K562 (cell line): ENCODE measurements at regions not wholly inside any gene's neighbourhood (a gene's known extent, or its start where the extent isn't known, plus 50 kb on each side); places are given as distances from the start of the nearest gene placed in this dataset.

Source experiments
- ATAC-seq: fragments of 200-7000 bp; cut with Tn5 transposase; 3 replicates; pipeline ENCODE4 v1.9.1; 2020; ENCODE audit warnings: moderate library complexity
- BruUV-seq: library from RNA; stranded (reverse); fragments of 400-500 nt; replicated peaks from 2 replicates; lab custom pipeline; 2021; lab: Mats Ljungman, UMichigan
- CTCF ChIA-PET: fragments of 300-600 bp; formaldehyde crosslinking; extraction: SDS; loops from one replicate; lab custom pipeline; 2021; ENCODE audit warnings: low intra/inter-chr PET ratio; lab: Yijun Ruan, JAX
- POLR2A ChIA-PET: fragments of 300-600, 350-650 bp; sonication (Branson Sonifier 250); formaldehyde crosslinking; extraction: SDS; loops from one replicate; lab custom pipeline; 2021; ENCODE audit warnings: antibody characterized with exemption, inconsistent platforms; lab: Yijun Ruan, JAX
- DNase-seq, 4 experiments: peaks; one replicate each; pipeline versions ENCODE4 v3.0.0 to v3.0.0-alpha.2; 2011 to 2018; ENCODE audit warnings: low spot score in 3 of 4, mixed read lengths in 3 of 4; ENCODE audit errors: extremely low read depth in 1 of 4
- FAIRE-seq: peaks from 2 replicates; lab custom pipeline; 2011; peaks lifted over from hg19 to GRCh38; lab: Jason Lieb, UNC
- H2AFZ ChIP-seq: 2 replicates; pipeline ENCODE4 v1.6.0; 2011; ENCODE audit warnings: low read depth, low read length, control low read depth, inconsistent platforms
- H3K27ac ChIP-seq: fragments of 200-600 bp; 3 replicates; pipeline ENCODE4 v1.8.0; 2011; ENCODE audit warnings: low read depth, mild to moderate bottlenecking, control low read depth, inconsistent platforms, low read length, moderate library complexity, mixed read lengths; ENCODE audit errors: extremely low read depth
- H3K27me3 ChIP-seq, 2 experiments: fragments of 300-600 bp in 1 of 2; 2 replicates in 1 of 2; 3 replicates in 1 of 2; pipeline versions ENCODE4 v1.6.0 to v1.8.0; 2011; ENCODE audit warnings: inconsistent platforms in 2 of 2, low read length in 2 of 2, mild to moderate bottlenecking in 1 of 2, mixed read lengths in 1 of 2, moderate library complexity in 1 of 2; ENCODE audit not compliant: control insufficient read depth in 2 of 2, insufficient read depth in 2 of 2
- H3K36me3 ChIP-seq: fragments of 300-600 bp; 3 replicates; pipeline ENCODE4 v1.8.0; 2011; ENCODE audit warnings: mild to moderate bottlenecking, low read length, inconsistent platforms; ENCODE audit not compliant: control insufficient read depth, insufficient read depth
- H3K4me1 ChIP-seq, 2 experiments: fragments of 200-600 bp in 1 of 2; replicated peaks in 1 of 2; 2 replicates in 1 of 2; 3 replicates in 1 of 2; pipeline versions ENCODE4 v1.5.1 to v1.8.0; 2011; ENCODE audit warnings: inconsistent platforms in 2 of 2, low read length in 2 of 2, mild to moderate bottlenecking in 1 of 2, mixed read lengths in 1 of 2, moderate library complexity in 1 of 2; ENCODE audit not compliant: control insufficient read depth in 2 of 2, insufficient read depth in 2 of 2
- H3K4me2 ChIP-seq: 2 replicates; pipeline ENCODE4 v1.6.1; 2011; ENCODE audit warnings: low read length, control low read depth, inconsistent platforms, mixed read lengths; ENCODE audit not compliant: insufficient read depth
- H3K4me3 ChIP-seq: fragments of 200-600 bp; sonication (generic), shearing (Covaris generic); 2 replicates; pipeline ENCODE4 v1.5.1; 2016; ENCODE audit warnings: control low read depth, inconsistent platforms
- H3K79me2 ChIP-seq: fragments of 200-600 bp; 3 replicates; pipeline ENCODE4 v1.8.0; 2011; ENCODE audit warnings: low read length, inconsistent platforms; ENCODE audit not compliant: control insufficient read depth, insufficient read depth
- H3K9ac ChIP-seq, 2 experiments: 2 replicates each; pipeline versions ENCODE4 v1.6.0 to v1.6.1; 2011; ENCODE audit warnings: low read depth in 2 of 2, low read length in 2 of 2, control low read depth in 1 of 2, inconsistent platforms in 1 of 2, mild to moderate bottlenecking in 1 of 2, mixed read lengths in 1 of 2; ENCODE audit not compliant: insufficient read depth in 1 of 2
- H3K9me1 ChIP-seq: one replicate; pipeline ENCODE4 v1.6.0; 2011; ENCODE audit warnings: inconsistent platforms, mild to moderate bottlenecking, low read length, moderate library complexity; ENCODE audit not compliant: control insufficient read depth, insufficient read depth
- H3K9me3 ChIP-seq: replicated peaks from 2 replicates; pipeline ENCODE4 v1.5.1; 2011; ENCODE audit warnings: low read depth, low read length, inconsistent platforms; ENCODE audit not compliant: control insufficient read depth, insufficient read depth
- H4K20me1 ChIP-seq: replicated peaks from 2 replicates; pipeline ENCODE4 v1.6.1; 2011; ENCODE audit warnings: low read length, inconsistent platforms, mixed read lengths; ENCODE audit not compliant: control insufficient read depth, insufficient read depth
- E2F6 ChIP-seq, 2 experiments: IDR thresholded peaks; 2 replicates each; pipeline ENCODE4 v1.6.1; 2011; ENCODE audit warnings: borderline replicate concordance in 1 of 2, control low read depth in 1 of 2, low read depth in 1 of 2, low read length in 1 of 2, mild to moderate bottlenecking in 1 of 2, mixed read lengths in 1 of 2, moderate library complexity in 1 of 2; ENCODE audit not compliant: insufficient read depth in 1 of 2, insufficient read length in 1 of 2, poor library complexity in 1 of 2, severe bottlenecking in 1 of 2; ENCODE audit errors: extremely low read depth in 1 of 2
- HDGF ChIP-seq: fragments of 450-650 bp; IDR thresholded peaks from 2 replicates; pipeline ENCODE4 v1.6.1; 2016
- PATZ1 ChIP-seq: fragments of 250-450 bp; sonication (Bioruptor Pico); IDR thresholded peaks from 2 replicates; pipeline ENCODE4 v1.5.0; 2020; ENCODE audit warnings: mild to moderate bottlenecking, borderline replicate concordance
- RBM25 ChIP-seq: fragments of 200-400 bp; formaldehyde crosslinking; IDR thresholded peaks from 2 replicates; pipeline ENCODE4 v1.6.1; 2018; ENCODE audit warnings: low read length, low read depth, moderate library complexity; ENCODE audit not compliant: severe bottlenecking
- ZBTB43 ChIP-seq: sonication (generic); formaldehyde crosslinking; IDR thresholded peaks from 2 replicates; pipeline ENCODE4 v1.8.0; 2023; ENCODE audit warnings: mild to moderate bottlenecking, missing genetic modification reagents
- ZFP36 ChIP-seq: fragments of 150-350 bp; IDR thresholded peaks from 2 replicates; pipeline ENCODE4 v1.6.1; 2018; ENCODE audit warnings: low read length, low read depth; ENCODE audit not compliant: partially characterized antibody
- WGBS: fragments of 100-300 bp; shearing (Covaris generic); methylation state at CpG from one replicate; pipeline ENCODE4 v1.1.6; 2016; ENCODE audit warnings: low coverage, mixed read lengths; ENCODE audit not compliant: insufficient coverage; ENCODE audit errors: missing lambda C conversion rate; 5-methylcytosine and 5-hydroxymethylcytosine counted together
- in situ Hi-C: fragments of 300-500 bp; cut with MboI; formaldehyde crosslinking; loops from 4 replicates; pipeline ENCODE4 v1.15.0; 2018; ENCODE audit warnings: inconsistent platforms, mixed read lengths
- intact Hi-C: fragments of 100-400 bp; cut with micrococcal nuclease; formaldehyde crosslinking; loops from 2 replicates; pipeline ENCODE4 v1.14.2; 2022

GRCh38 chr15:77689821-77690220 is 57.1 kb upstream of the LINGO1 start:
- Histone ChIP-seq H3K9me3 (no peaks in the 10 kb centered on the region), H3K36me3 (no peaks in the 10 kb centered on the region), H3K9me1 (no peaks in the 10 kb centered on the region), H3K27ac (no peak overlapping the region), H3K4me2 (no peak overlapping the region), H3K79me2 (no peaks in the 10 kb centered on the region), H3K4me3 (no peak overlapping the region), H4K20me1 (no peaks in the 10 kb centered on the region), H3K27me3 (peaks cover 18 to 55% of the 10 kb centered on the region in 2 experiments; a peak in 4 of 5 replicates), H2AFZ (no peak overlapping the region), H3K9ac (no peak overlapping the region), H3K4me1 (0 out of 5 replicates have a peak, but pooled peaks cover 0 to 3% of the 10 kb centered on the region in 2 experiments)
- in situ Hi-C loops = no loop called here
- intact Hi-C loops = no loop called here
- TF ChIP-seq E2F6 (IDR thresholded peaks at IDR 0.05; ENCODE audit: borderline replicate concordance in 1 of 2, extremely low read depth in 1 of 2, insufficient read depth in 1 of 2, insufficient read length in 1 of 2, low read depth in 1 of 2, low read length in 1 of 2, poor library complexity in 1 of 2, severe bottlenecking in 1 of 2) (no peak), HDGF (no peak), PATZ1 (CRISPR knock-in tag) (no peak), ZBTB43 (CRISPR knock-in tag) (no peak), ZFP36 (peak; percentile 41), RBM25 (peak; percentile 26)
- BruUV-seq = no TSS peak
- ChIA-PET CTCF (no interaction called here), POLR2A (no interaction called here)
- FAIRE-seq = no peak
- DNase-seq = no peak
- 0% methylated on average over 4 of the region's 4 CpGs for WGBS
- ATAC-seq = no peak
